ENCODE measurements at regions not wholly inside any gene's neighbourhood (a gene's known extent, or its start where the extent isn't known, plus 50 kb on each side); places are given as distances from the start of the nearest gene placed in this dataset.
"Not testable (repeated sequence)": the region's sequence is repeated elsewhere in the genome, so short reads cannot be mapped to it uniquely, and the experiment has no call there.

- no peak for DNase-seq
These were observed 162.7 kb upstream of the NYAP2 start for GRCh38 chr2:225236769-225237323.

GRCh38 chr2:225233234-225233633 lies 166.3 kb upstream of the NYAP2 start:
- DNase-seq = peak; percentile 35

- no peak for DNase-seq
These were observed 167.6 kb upstream of the NYAP2 start for GRCh38 chr2:225231900-225232299.

GRCh38 chr2:225229346-225229745 lies 170.2 kb upstream of the NYAP2 start:
- DNase-seq = not testable (repeated sequence)

GRCh38 chr2:225226441-225226840 lies 173.1 kb upstream of the NYAP2 start:
- DNase-seq = no peak

- DNase-seq = no peak
These were observed 176.2 kb upstream of the NYAP2 start for GRCh38 chr2:225223301-225223700.

- no peak for DNase-seq
These were observed 165.2 kb upstream of the DOCK10 start for GRCh38 chr2:225207471-225207870.

GRCh38 chr2:225207043-225207442 lies 164.8 kb upstream of the DOCK10 start:
- no peak for DNase-seq

GRCh38 chr2:225196579-225196978 lies 154.3 kb upstream of the DOCK10 start:
- DNase-seq = no peak

- DNase-seq = peak; percentile 21
These were observed 150.6 kb upstream of the DOCK10 start for GRCh38 chr2:225192869-225193268.

GRCh38 chr2:225190987-225191386 lies 148.7 kb upstream of the DOCK10 start:
- no peak for DNase-seq

- no peak for DNase-seq
These were observed 142.7 kb upstream of the DOCK10 start for GRCh38 chr2:225184948-225185347.

- no peak for DNase-seq
These were observed 139.9 kb upstream of the DOCK10 start for GRCh38 chr2:225182126-225182525.

- peak; percentile 68 for DNase-seq
These were observed 134.8 kb upstream of the DOCK10 start for GRCh38 chr2:225177098-225177497.

GRCh38 chr2:225173909-225174308 lies 131.6 kb upstream of the DOCK10 start:
- peak; percentile 47 for DNase-seq

- no peak for DNase-seq
These were observed 129.1 kb upstream of the DOCK10 start for GRCh38 chr2:225171350-225171749.

- DNase-seq = no peak
These were observed 127.9 kb upstream of the DOCK10 start for GRCh38 chr2:225170162-225170561.

GRCh38 chr2:225169396-225169795 lies 127.1 kb upstream of the DOCK10 start:
- DNase-seq = no peak

GRCh38 chr2:225165052-225165451 lies 122.8 kb upstream of the DOCK10 start:
- peak; percentile 66 for DNase-seq

- peak; percentile 31 for DNase-seq
These were observed 122.3 kb upstream of the DOCK10 start for GRCh38 chr2:225164401-225165050.

- DNase-seq = no peak
These were observed 116.1 kb upstream of the DOCK10 start for GRCh38 chr2:225158360-225158759.

- no peak for DNase-seq
These were observed 114.7 kb upstream of the DOCK10 start for GRCh38 chr2:225156853-225157451.

- DNase-seq = peak; percentile 21
These were observed 98.5 kb upstream of the DOCK10 start for GRCh38 chr2:225140723-225141122.

- peak; percentile 27 for DNase-seq
These were observed 95.7 kb upstream of the DOCK10 start for GRCh38 chr2:225137971-225138370.

GRCh38 chr2:225136552-225136951 lies 94.3 kb upstream of the DOCK10 start:
- DNase-seq = no peak
